ENCODE measurements at regions not wholly inside any gene's neighbourhood (a gene's known extent, or its start where the extent isn't known, plus 50 kb on each side); places are given as distances from the start of the nearest gene placed in this dataset.

GRCh38 chr14:61950340-61950739 is 188.1 kb downstream of the SNAPC1 start:
- no peak overlapping the region for H3K9ac ChIP-seq (ENCODE audit: extremely low read depth, insufficient read length, low read length)
- WGBS (ENCODE audit: extremely low coverage, insufficient read length, low lambda C conversion rate) = no CpG with 5 or more reads among the region's 3 CpGs
- H3K4me3 Mint-ChIP-seq = no peak overlapping the region
- H3K4me1 Mint-ChIP-seq = peaks cover 3 to 7% of the 10 kb centered on the region in 2 experiments; a peak in 3 of 4 replicates
- no peak overlapping the region for H3K4me2 ChIP-seq (ENCODE audit: insufficient read depth, insufficient read length, low read length)
- no peaks in the 10 kb centered on the region for H3K23me2 ChIP-seq (ENCODE audit: insufficient read length, low read depth, low read length, poor library complexity, severe bottlenecking)
- no peak for DNase-seq
- no peak overlapping the region for H2BK5ac ChIP-seq (ENCODE audit: insufficient read length, low read length)
- no peak overlapping the region for H4K5ac ChIP-seq (ENCODE audit: insufficient read length, low read depth, low read length)
- H3K27me3 Mint-ChIP-seq (ENCODE audit: low read depth) = no peaks in the 10 kb centered on the region
- H3K27ac Mint-ChIP-seq = no peak overlapping the region
- no peaks in the 10 kb centered on the region for H3K9me3 ChIP-seq (ENCODE audit: control insufficient read depth, low read depth, low read length)
- no peak overlapping the region for H3K56ac ChIP-seq (ENCODE audit: insufficient read length, low read depth, low read length)
- H3K14ac ChIP-seq (ENCODE audit: insufficient read depth, low read length) = no peak overlapping the region
- no peak overlapping the region for H2BK120ac ChIP-seq (ENCODE audit: low read depth, low read length, poor library complexity, severe bottlenecking)
- H3K4me1 ChIP-seq (ENCODE audit: insufficient read depth, low read length) = no peaks in the 10 kb centered on the region
- H3K27me3 ChIP-seq (ENCODE audit: insufficient read depth, low read length) = no peaks in the 10 kb centered on the region
- no peak overlapping the region for H3K18ac ChIP-seq (ENCODE audit: insufficient read length, low read depth, low read length)
- H3K4ac ChIP-seq (ENCODE audit: low read depth, low read length) = no peak overlapping the region
- H3K23ac ChIP-seq (ENCODE audit: insufficient read length, low read depth, low read length) = no peak overlapping the region
- H4K8ac ChIP-seq (replicated peaks; ENCODE audit: insufficient read length, low read depth, low read length) = no peak overlapping the region
- no peaks in the 10 kb centered on the region for H3K79me1 ChIP-seq (ENCODE audit: insufficient read depth, low read depth, low read length, poor library complexity, severe bottlenecking)
- H4K20me1 ChIP-seq (ENCODE audit: control insufficient read depth, insufficient read depth, insufficient read length) = no peaks in the 10 kb centered on the region
- no peak overlapping the region for H2AFZ ChIP-seq (ENCODE audit: low read length)
- no peak for TF ChIP-seq CTCF (conservative IDR thresholded peaks at IDR 0.05)
- H3K36me3 Mint-ChIP-seq (ENCODE audit: insufficient read depth in 1 of 3, low read depth in 3 of 3) = no peaks in the 10 kb centered on the region
- H2BK15ac ChIP-seq (ENCODE audit: low read depth, low read length) = no peak overlapping the region
- no peaks in the 10 kb centered on the region for H3K79me2 ChIP-seq (ENCODE audit: insufficient read depth, low read length)
- H3K27ac ChIP-seq (ENCODE audit: insufficient read length, low read depth, low read length) = no peak overlapping the region
- no peak overlapping the region for H2AK5ac ChIP-seq (ENCODE audit: insufficient read length, low read length)
- H2BK12ac ChIP-seq (ENCODE audit: insufficient read length, low read depth, low read length) = no peak overlapping the region
- no peak overlapping the region for H4K91ac ChIP-seq (ENCODE audit: insufficient read length, low read depth, low read length)
- peaks cover 0 to 4% of the 10 kb centered on the region in 2 experiments; a peak in 1 of 5 replicates for H3K9me3 Mint-ChIP-seq
- no peak overlapping the region for H3T11ph ChIP-seq (ENCODE audit: low read length)
- H2BK20ac ChIP-seq (ENCODE audit: low read depth, low read length, poor library complexity, severe bottlenecking) = no peak overlapping the region

All from H9 (cell line).